Endothelial cell of umbilical vein (primary cell): ENCODE measurements at regions not wholly inside any gene's neighbourhood (a gene's known extent, or its start where the extent isn't known, plus 50 kb on each side); places are given as distances from the start of the nearest gene placed in this dataset.

Source experiments
- BruUV-seq: library from RNA; stranded (reverse); fragments of 400-500 nt; replicated peaks from 2 replicates; lab custom pipeline; 2021; lab: Mats Ljungman, UMichigan
- CTCF ChIA-PET: fragments of 300-600, 350-600 bp; sonication (Branson Sonifier 250); formaldehyde crosslinking; loops from one replicate; lab custom pipeline; 2021; ENCODE audit warnings: antibody characterized with exemption, inconsistent platforms; lab: Charles Lee
- POLR2A ChIA-PET: fragments of 300-600, 350-600 bp; sonication (Branson Sonifier 250); formaldehyde crosslinking; loops from one replicate; lab custom pipeline; 2021; ENCODE audit warnings: antibody characterized with exemption, inconsistent platforms; lab: Charles Lee
- DNase-seq: peaks from one replicate; pipeline ENCODE4 v3.0.0-alpha.2; 2011; ENCODE audit warnings: low read depth, low spot score
- FAIRE-seq: peaks from 2 replicates; lab custom pipeline; 2011; peaks lifted over from hg19 to GRCh38; lab: Jason Lieb, UNC
- H2AFZ ChIP-seq: 2 replicates; pipeline ENCODE4 v1.6.0; 2012; ENCODE audit warnings: low read depth, low read length, control low read depth, inconsistent platforms
- H3K27ac ChIP-seq: 2 replicates; pipeline ENCODE4 v1.5.1; 2011; ENCODE audit warnings: low read depth, mild to moderate bottlenecking, control low read depth, low read length, moderate library complexity; ENCODE audit not compliant: insufficient read depth
- H3K27me3 ChIP-seq, 2 experiments: 2 replicates each; pipeline versions ENCODE4 v1.6.0 to v1.6.1; 2011; ENCODE audit warnings: low read length in 2 of 2, mixed read lengths in 1 of 2; ENCODE audit not compliant: control insufficient read depth in 2 of 2, insufficient read depth in 2 of 2
- H3K36me3 ChIP-seq, 2 experiments: 2 replicates in 1 of 2; 3 replicates in 1 of 2; pipeline ENCODE4 v1.5.1; 2011; ENCODE audit warnings: low read length in 2 of 2, mild to moderate bottlenecking in 1 of 2, moderate library complexity in 1 of 2; ENCODE audit not compliant: control insufficient read depth in 2 of 2, insufficient read depth in 2 of 2; ENCODE audit errors: extremely low read depth in 1 of 2
- H3K4me1 ChIP-seq: 3 replicates; pipeline ENCODE4 v1.5.1; 2011; ENCODE audit warnings: mild to moderate bottlenecking, low read length; ENCODE audit not compliant: control insufficient read depth, insufficient read depth; ENCODE audit errors: extremely low read depth
- H3K4me2 ChIP-seq: 2 replicates; pipeline ENCODE4 v1.6.1; 2011; ENCODE audit warnings: low read length, control low read depth, mixed read lengths; ENCODE audit not compliant: insufficient read depth
- H3K4me3 ChIP-seq, 3 experiments: fragments of 200-600 bp in 1 of 3; sonication (generic), shearing (Covaris generic) in 1 of 3; replicated peaks in 1 of 3; 2 replicates each; pipeline ENCODE4 v1.5.1; 2011 to 2016; ENCODE audit warnings: control low read depth in 3 of 3, low read length in 3 of 3, mild to moderate bottlenecking in 2 of 3, inconsistent platforms in 1 of 3, low read depth in 1 of 3, moderate library complexity in 1 of 3; ENCODE audit not compliant: insufficient read depth in 1 of 3
- H3K79me2 ChIP-seq: 2 replicates; pipeline ENCODE4 v1.6.0; 2012; ENCODE audit warnings: low read length, inconsistent platforms; ENCODE audit not compliant: control insufficient read depth, insufficient read depth
- H3K9ac ChIP-seq: replicated peaks from 2 replicates; pipeline ENCODE3; 2011; ENCODE audit warnings: low read length, control low read depth; ENCODE audit not compliant: insufficient read depth; ENCODE audit errors: extremely low read depth
- H3K9me1 ChIP-seq: replicated peaks from 3 replicates; pipeline ENCODE4 v1.6.0; 2011; ENCODE audit warnings: mild to moderate bottlenecking, low read length; ENCODE audit not compliant: control insufficient read depth, insufficient read depth; ENCODE audit errors: extremely low read depth
- H3K9me3 ChIP-seq: replicated peaks from 2 replicates; pipeline ENCODE4 v1.5.1; 2012; ENCODE audit warnings: low read length, inconsistent platforms; ENCODE audit not compliant: control insufficient read depth, insufficient read depth
- H4K20me1 ChIP-seq: replicated peaks from 2 replicates; pipeline ENCODE3; 2011; ENCODE audit warnings: mild to moderate bottlenecking, low read length; ENCODE audit not compliant: control insufficient read depth, insufficient read depth; ENCODE audit errors: extremely low read depth
- EZH2 ChIP-seq: IDR thresholded peaks from 2 replicates; pipeline ENCODE4 v1.6.1; 2012; ENCODE audit warnings: borderline replicate concordance, low read depth, mild to moderate bottlenecking, moderate library complexity, low read length, inconsistent platforms; ENCODE audit not compliant: severe bottlenecking
- FOS ChIP-seq: IDR thresholded peaks from 2 replicates; pipeline ENCODE4 v1.6.1; 2011; ENCODE audit warnings: mild to moderate bottlenecking, low read length, moderate library complexity, borderline replicate concordance; ENCODE audit not compliant: insufficient read depth
- GATA2 ChIP-seq: IDR thresholded peaks from 2 replicates; pipeline ENCODE4 v1.7.0; 2011; ENCODE audit warnings: low read depth, mild to moderate bottlenecking, moderate library complexity, mixed read lengths, low read length; ENCODE audit not compliant: insufficient read length, insufficient read depth
- JUN ChIP-seq: IDR thresholded peaks from 2 replicates; pipeline ENCODE4 v1.6.1; 2011; ENCODE audit warnings: borderline replicate concordance, low read depth; ENCODE audit not compliant: insufficient read length, insufficient read depth
- MYC ChIP-seq: IDR thresholded peaks from one replicate; pipeline ENCODE4 v1.6.1; 2011; ENCODE audit warnings: mild to moderate bottlenecking, low read depth, low read length
- POLR2A ChIP-seq: IDR thresholded peaks from 2 replicates; pipeline ENCODE4 v1.6.1; 2012; ENCODE audit warnings: low read depth, mild to moderate bottlenecking, control low read depth, low read length
- POLR2AphosphoS5 ChIP-seq: IDR thresholded peaks from 2 replicates; pipeline ENCODE4 v1.6.1; 2012; ENCODE audit warnings: low read depth, mild to moderate bottlenecking, control low read depth, low read length, moderate library complexity; ENCODE audit not compliant: insufficient read depth
- dilution Hi-C: fragments of 300-500 bp; cut with MboI; formaldehyde crosslinking; loops from one replicate; pipeline ENCODE4 v1.15.0; 2019; ENCODE audit warnings: low sequenced_read_pairs; ENCODE audit not compliant: extremely low pct_ligation_motif_present
- intact Hi-C: fragments of 100-400 bp; cut with micrococcal nuclease; formaldehyde crosslinking; loops from one replicate; pipeline ENCODE4 v1.10.0; 2022
- TF ChIP-seq, protein P1 (sequence below), 2 donors: IDR thresholded peaks; 1 replicate in 1 of 2; 2 replicates in 1 of 2; pipeline ENCODE4 v1.5.1; 2011; ENCODE audit warnings: low read length in 2 of 2, mild to moderate bottlenecking in 2 of 2, moderate library complexity in 2 of 2, control low read depth in 1 of 2, inconsistent platforms in 1 of 2, low read depth in 1 of 2; ENCODE audit not compliant: insufficient read depth in 1 of 2; ENCODE audit errors: extremely low read depth in 1 of 2
- TF ChIP-seq, protein P2 (sequence below): IDR thresholded peaks from 2 replicates; pipeline ENCODE4 v1.6.1; 2011; ENCODE audit not compliant: insufficient read depth, insufficient read length

DNA sequence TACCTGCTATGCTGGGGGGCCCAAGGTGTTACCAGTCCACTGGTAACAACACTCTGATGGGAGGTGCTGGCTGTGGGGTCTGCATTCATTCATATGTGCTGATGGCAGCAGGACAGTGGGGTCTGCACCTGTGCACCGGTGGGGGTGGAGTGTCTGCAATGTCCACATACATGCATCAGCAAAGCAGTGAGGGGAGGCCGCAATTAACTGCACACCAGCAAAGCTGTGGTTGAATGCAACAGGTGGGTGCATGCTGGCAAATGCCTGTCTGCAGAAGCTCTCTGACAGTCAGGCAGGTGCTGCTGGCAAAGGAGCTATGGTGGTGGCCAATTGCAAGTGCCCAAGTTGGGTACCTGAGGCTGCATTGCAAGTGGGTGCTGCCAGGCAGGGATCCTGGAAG, 426.5 kb upstream of the FMR1 start:
- Histone ChIP-seq H3K4me2 (no peak overlapping the region), H3K27me3 (no peaks in the 10 kb centered on the region), H3K27ac (no peak overlapping the region), H3K9ac (no peak overlapping the region), H3K4me3 (no peak overlapping the region), H3K9me3 (no peaks in the 10 kb centered on the region), H3K79me2 (no peaks in the 10 kb centered on the region), H3K9me1 (no peaks in the 10 kb centered on the region), H3K4me1 (no peaks in the 10 kb centered on the region), H3K36me3 (no peaks in the 10 kb centered on the region), H2AFZ (no peak overlapping the region), H4K20me1 (no peaks in the 10 kb centered on the region)
- TF ChIP-seq, protein P1, sequence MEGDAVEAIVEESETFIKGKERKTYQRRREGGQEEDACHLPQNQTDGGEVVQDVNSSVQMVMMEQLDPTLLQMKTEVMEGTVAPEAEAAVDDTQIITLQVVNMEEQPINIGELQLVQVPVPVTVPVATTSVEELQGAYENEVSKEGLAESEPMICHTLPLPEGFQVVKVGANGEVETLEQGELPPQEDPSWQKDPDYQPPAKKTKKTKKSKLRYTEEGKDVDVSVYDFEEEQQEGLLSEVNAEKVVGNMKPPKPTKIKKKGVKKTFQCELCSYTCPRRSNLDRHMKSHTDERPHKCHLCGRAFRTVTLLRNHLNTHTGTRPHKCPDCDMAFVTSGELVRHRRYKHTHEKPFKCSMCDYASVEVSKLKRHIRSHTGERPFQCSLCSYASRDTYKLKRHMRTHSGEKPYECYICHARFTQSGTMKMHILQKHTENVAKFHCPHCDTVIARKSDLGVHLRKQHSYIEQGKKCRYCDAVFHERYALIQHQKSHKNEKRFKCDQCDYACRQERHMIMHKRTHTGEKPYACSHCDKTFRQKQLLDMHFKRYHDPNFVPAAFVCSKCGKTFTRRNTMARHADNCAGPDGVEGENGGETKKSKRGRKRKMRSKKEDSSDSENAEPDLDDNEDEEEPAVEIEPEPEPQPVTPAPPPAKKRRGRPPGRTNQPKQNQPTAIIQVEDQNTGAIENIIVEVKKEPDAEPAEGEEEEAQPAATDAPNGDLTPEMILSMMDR (IDR thresholded peaks at IDR 0.05; ENCODE audit: extremely low read depth in 1 of 2, insufficient read depth in 1 of 2, low read depth in 1 of 2, low read length in 2 of 2), result no peak
- dilution Hi-C loops (no loop called here), intact Hi-C loops (no loop called here)
- BruUV-seq, result no TSS peak
- FAIRE-seq (no peak), DNase-seq (no peak)
- POLR2A ChIA-PET, result no interaction called here
- CTCF ChIA-PET, result no interaction called here

DNA sequence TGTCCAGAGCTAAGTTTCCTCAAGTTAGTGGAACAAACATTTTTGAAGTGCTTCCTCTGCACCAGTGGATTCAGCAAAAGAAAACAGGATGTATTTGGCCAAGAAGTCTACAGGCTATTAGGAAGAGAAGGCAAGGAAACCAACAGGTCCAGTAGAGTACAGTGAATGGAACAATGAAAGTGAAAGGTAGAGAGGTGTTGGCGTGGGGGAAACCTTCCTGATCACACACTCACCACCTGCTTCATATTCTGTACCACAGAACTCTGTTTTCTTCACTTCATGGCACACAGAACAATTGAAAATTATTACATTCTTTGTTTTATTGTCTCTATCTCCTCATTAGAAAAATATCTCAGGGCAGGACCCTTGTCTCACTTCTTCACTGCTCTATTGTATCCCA, 417.4 kb upstream of the FMR1 start:
- intact Hi-C loops, result no loop called here
- H2AFZ ChIP-seq, result no peak overlapping the region
- BruUV-seq, result no TSS peak
- no peaks in the 10 kb centered on the region for H3K9me3 ChIP-seq
- H3K79me2 ChIP-seq, result no peaks in the 10 kb centered on the region
- H3K4me1 ChIP-seq, result no peaks in the 10 kb centered on the region
- no peak overlapping the region for H3K4me2 ChIP-seq
- H3K4me3 ChIP-seq, result no peak overlapping the region
- DNase-seq (no peak), FAIRE-seq (no peak)
- H3K9ac ChIP-seq, result no peak overlapping the region
- dilution Hi-C loops, result no loop called here
- no peaks in the 10 kb centered on the region for H3K9me1 ChIP-seq
- no peak for TF ChIP-seq GATA2
- no peak for TF ChIP-seq FOS
- TF ChIP-seq, protein P1 (IDR thresholded peaks at IDR 0.05; ENCODE audit: extremely low read depth in 1 of 2, insufficient read depth in 1 of 2, low read depth in 1 of 2, low read length in 2 of 2), result no peak
- TF ChIP-seq, protein P2, sequence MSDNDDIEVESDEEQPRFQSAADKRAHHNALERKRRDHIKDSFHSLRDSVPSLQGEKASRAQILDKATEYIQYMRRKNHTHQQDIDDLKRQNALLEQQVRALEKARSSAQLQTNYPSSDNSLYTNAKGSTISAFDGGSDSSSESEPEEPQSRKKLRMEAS, result no peak
- no peak for TF ChIP-seq JUN
- no peak for TF ChIP-seq MYC
- TF ChIP-seq EZH2, result no peak
- no peak for TF ChIP-seq POLR2A
- TF ChIP-seq POLR2AphosphoS5, result no peak
- no peaks in the 10 kb centered on the region for H3K36me3 ChIP-seq
- ChIA-PET CTCF (no interaction called here), POLR2A (no interaction called here)
- H3K27ac ChIP-seq, result no peak overlapping the region
- no peaks in the 10 kb centered on the region for H3K27me3 ChIP-seq
- H4K20me1 ChIP-seq, result no peaks in the 10 kb centered on the region
